ENCODE measurements at regions not wholly inside any gene's neighbourhood (a gene's known extent, or its start where the extent isn't known, plus 50 kb on each side); places are given as distances from the start of the nearest gene placed in this dataset.
"Not testable (repeated sequence)": the region's sequence is repeated elsewhere in the genome, so short reads cannot be mapped to it uniquely, and the experiment has no call there.

DNA sequence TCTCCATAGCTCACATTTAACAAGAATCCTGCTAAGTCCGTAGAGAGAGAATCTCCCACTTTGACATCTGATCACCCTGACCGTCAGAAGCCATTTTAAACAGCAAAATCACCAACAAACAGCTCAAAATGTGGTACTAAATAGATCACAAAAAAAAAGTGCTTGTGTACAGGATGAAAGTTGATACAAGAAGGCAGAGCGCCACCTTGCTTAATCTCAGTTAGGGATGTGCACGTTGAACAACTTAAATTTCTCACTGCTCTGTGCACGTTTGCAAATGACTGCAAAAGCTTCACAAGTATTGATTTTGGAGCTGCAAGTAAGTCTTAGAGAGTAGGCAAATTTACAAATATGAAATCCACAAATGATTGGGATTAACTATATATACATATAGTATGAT lies 63.1 kb upstream of the NREP start:
- CTCF ChIA-PET = interaction anchor here (0.7 kb wide), 2 partner anchors 63 to 289 kb away, joined by 3 to 8 read pairs; partner anchors contain the start of gene NREP
- intact Hi-C loops (cut with micrococcal nuclease) = no loop called here
- H3K9ac ChIP-seq (ENCODE audit: low read length) = no peak overlapping the region
- H3K4me1 ChIP-seq (ENCODE audit: insufficient read depth, low read length) = no peaks in the 10 kb centered on the region
- H3K9me3 ChIP-seq (ENCODE audit: low read length) = no peaks in the 10 kb centered on the region
- H3K36me3 ChIP-seq (ENCODE audit: low read depth, low read length) = no peaks in the 10 kb centered on the region
- BruUV-seq (replicated peaks) = no TSS peak
- no peak for ATAC-seq
- no peaks in the 10 kb centered on the region for H4K20me1 ChIP-seq (ENCODE audit: low read length)
- peak; percentile 3 for DNase-seq
- H3K4me3 ChIP-seq (ENCODE audit: low read length) = no peak overlapping the region
- TF ChIP-seq, protein P1, sequence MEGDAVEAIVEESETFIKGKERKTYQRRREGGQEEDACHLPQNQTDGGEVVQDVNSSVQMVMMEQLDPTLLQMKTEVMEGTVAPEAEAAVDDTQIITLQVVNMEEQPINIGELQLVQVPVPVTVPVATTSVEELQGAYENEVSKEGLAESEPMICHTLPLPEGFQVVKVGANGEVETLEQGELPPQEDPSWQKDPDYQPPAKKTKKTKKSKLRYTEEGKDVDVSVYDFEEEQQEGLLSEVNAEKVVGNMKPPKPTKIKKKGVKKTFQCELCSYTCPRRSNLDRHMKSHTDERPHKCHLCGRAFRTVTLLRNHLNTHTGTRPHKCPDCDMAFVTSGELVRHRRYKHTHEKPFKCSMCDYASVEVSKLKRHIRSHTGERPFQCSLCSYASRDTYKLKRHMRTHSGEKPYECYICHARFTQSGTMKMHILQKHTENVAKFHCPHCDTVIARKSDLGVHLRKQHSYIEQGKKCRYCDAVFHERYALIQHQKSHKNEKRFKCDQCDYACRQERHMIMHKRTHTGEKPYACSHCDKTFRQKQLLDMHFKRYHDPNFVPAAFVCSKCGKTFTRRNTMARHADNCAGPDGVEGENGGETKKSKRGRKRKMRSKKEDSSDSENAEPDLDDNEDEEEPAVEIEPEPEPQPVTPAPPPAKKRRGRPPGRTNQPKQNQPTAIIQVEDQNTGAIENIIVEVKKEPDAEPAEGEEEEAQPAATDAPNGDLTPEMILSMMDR (conservative IDR thresholded peaks at IDR 0.05; ENCODE audit: low read depth, low read length) = peak; percentile 27; the same call in 1 of the 2 replicates
- no peak for TF ChIP-seq EZH2 (IDR thresholded peaks at IDR 0.05; ENCODE audit: low read length, unreplicated experiment)
- no peaks in the 10 kb centered on the region for H3K27me3 ChIP-seq (ENCODE audit: low read length)
- H3K79me2 ChIP-seq (ENCODE audit: low read length) = no peaks in the 10 kb centered on the region
- no peaks in the 10 kb centered on the region for H3K9me2 ChIP-seq (replicated peaks; ENCODE audit: low read length)
- H3K27ac ChIP-seq (ENCODE audit: low read length) = no peak overlapping the region
- no peak overlapping the region for H3K4me2 ChIP-seq (ENCODE audit: low read length)
- no peak overlapping the region for H2AFZ ChIP-seq (ENCODE audit: low read length)
- no peaks in the 10 kb centered on the region for H3F3A ChIP-seq (ENCODE audit: low read length, unreplicated experiment)
- POLR2A ChIA-PET (ENCODE audit: unreplicated experiment) = no interaction called here

DNA sequence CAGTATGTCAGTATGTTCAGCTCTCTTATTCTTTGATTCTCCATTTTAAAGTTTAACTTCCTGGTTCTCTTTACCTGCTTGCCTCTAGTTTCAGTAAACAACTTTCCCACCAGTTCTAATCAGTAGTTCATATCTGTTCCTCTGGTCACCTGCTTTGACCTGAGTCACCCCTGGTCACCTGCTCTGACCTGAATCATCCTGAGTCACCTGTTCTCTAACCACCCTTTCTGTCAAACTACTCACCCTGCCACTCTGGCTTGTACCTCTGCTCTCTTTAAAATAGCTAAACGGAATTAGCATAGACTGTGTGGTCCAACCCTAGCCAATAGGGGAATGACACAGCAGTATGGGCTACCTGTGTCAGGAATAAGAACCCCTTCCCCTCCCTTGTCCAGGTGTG lies 62.0 kb upstream of the NREP start:
- H3K4me2 ChIP-seq (ENCODE audit: low read length); intact Hi-C loops (cut with micrococcal nuclease); H4K20me1 ChIP-seq (ENCODE audit: low read length); H3K4me1 ChIP-seq (ENCODE audit: insufficient read depth, low read length); H3K9me2 ChIP-seq (replicated peaks; ENCODE audit: low read length); H3K9ac ChIP-seq (ENCODE audit: low read length); H3K27me3 ChIP-seq (ENCODE audit: low read length); CTCF ChIA-PET; H3K4me3 ChIP-seq (ENCODE audit: low read length); H2AFZ ChIP-seq (ENCODE audit: low read length); ATAC-seq; H3K27ac ChIP-seq (ENCODE audit: low read length); H3K36me3 ChIP-seq (ENCODE audit: low read depth, low read length); H3K79me2 ChIP-seq (ENCODE audit: low read length); H3K9me3 ChIP-seq (ENCODE audit: low read length); H3F3A ChIP-seq (ENCODE audit: low read length, unreplicated experiment); BruUV-seq (replicated peaks); POLR2A ChIA-PET (ENCODE audit: unreplicated experiment); DNase-seq: not testable (repeated sequence)

GRCh38 chr5:111813537-111813936 lies 56.5 kb upstream of the NREP start:
- no peaks in the 10 kb centered on the region for H3K27me3 ChIP-seq (ENCODE audit: low read length)
- H2AFZ ChIP-seq (ENCODE audit: low read length) = no peak overlapping the region
- POLR2A ChIA-PET (ENCODE audit: unreplicated experiment) = no interaction called here
- no peak overlapping the region for H3K4me2 ChIP-seq (ENCODE audit: low read length)
- no peak for ATAC-seq
- H3F3A ChIP-seq (ENCODE audit: low read length, unreplicated experiment) = no peaks in the 10 kb centered on the region
- TF ChIP-seq, protein P1 (conservative IDR thresholded peaks at IDR 0.05; ENCODE audit: low read depth, low read length) = no peak
- TF ChIP-seq EZH2phosphoT487 (IDR thresholded peaks at IDR 0.05; ENCODE audit: borderline replicate concordance, low read length) = no peak
- no peak for TF ChIP-seq EZH2 (IDR thresholded peaks at IDR 0.05; ENCODE audit: low read length, unreplicated experiment)
- no peaks in the 10 kb centered on the region for H3K79me2 ChIP-seq (ENCODE audit: low read length)
- H3K27ac ChIP-seq (ENCODE audit: low read length) = no peak overlapping the region
- H3K9me3 ChIP-seq (ENCODE audit: low read length) = no peaks in the 10 kb centered on the region
- H3K9me2 ChIP-seq (replicated peaks; ENCODE audit: low read length) = no peaks in the 10 kb centered on the region
- no peak overlapping the region for H3K4me3 ChIP-seq (ENCODE audit: low read length)
- CTCF ChIA-PET = no interaction called here
- intact Hi-C loops (cut with micrococcal nuclease) = no loop called here
- H3K36me3 ChIP-seq (ENCODE audit: low read depth, low read length) = no peaks in the 10 kb centered on the region
- no peak overlapping the region for H3K9ac ChIP-seq (ENCODE audit: low read length)
- DNase-seq = no peak
- BruUV-seq (replicated peaks) = no TSS peak
- no peaks in the 10 kb centered on the region for H4K20me1 ChIP-seq (ENCODE audit: low read length)
- peaks cover 6% of the 10 kb centered on the region; the same call in 1 of the 2 replicates for H3K4me1 ChIP-seq (ENCODE audit: insufficient read depth, low read length)
